OCI-LY1 (cell line): ENCODE measurements at regions not wholly inside any gene's neighbourhood (a gene's known extent, or its start where the extent isn't known, plus 50 kb on each side); places are given as distances from the start of the nearest gene placed in this dataset.

Source experiments
- H2AFZ ChIP-seq: fragments of 200-600 bp; sonication (generic), shearing (Covaris generic); 2 replicates; pipeline ENCODE4 v1.6.0; 2014; ENCODE audit warnings: antibody characterized with exemption, mild to moderate bottlenecking, low read length
- H3F3A ChIP-seq: fragments of 200-600 bp; sonication (generic), shearing (Covaris generic); 2 replicates; pipeline ENCODE4 v1.6.0; 2014; ENCODE audit warnings: mild to moderate bottlenecking, antibody characterized with exemption, low read length, moderate library complexity; ENCODE audit not compliant: insufficient read depth
- H3K27ac ChIP-seq: fragments of 200-600 bp; sonication (generic); 2 replicates; pipeline ENCODE4 v1.5.1; 2014; ENCODE audit warnings: low read length, mixed run types, mild to moderate bottlenecking, low read depth; ENCODE audit not compliant: poor library complexity, severe bottlenecking
- H3K27me3 ChIP-seq: fragments of 200-600 bp; sonication (generic); 2 replicates; pipeline ENCODE4 v1.6.0; 2014; ENCODE audit warnings: antibody characterized with exemption, mild to moderate bottlenecking, low read length, moderate library complexity; ENCODE audit not compliant: insufficient read depth
- H3K36me3 ChIP-seq: fragments of 200-600 bp; sonication (generic); 2 replicates; pipeline ENCODE4 v1.6.1; 2014; ENCODE audit warnings: mild to moderate bottlenecking, antibody characterized with exemption, low read length, moderate library complexity, mixed read lengths; ENCODE audit not compliant: insufficient read depth
- H3K4me1 ChIP-seq: fragments of 200-600 bp; sonication (generic); 2 replicates; pipeline ENCODE4 v1.5.1; 2014; ENCODE audit warnings: mild to moderate bottlenecking, low read length, moderate library complexity; ENCODE audit not compliant: insufficient read depth, severe bottlenecking
- H3K4me2 ChIP-seq: fragments of 200-600 bp; sonication (generic), shearing (Covaris generic); 2 replicates; pipeline ENCODE4 v1.6.1; 2014; ENCODE audit warnings: low read length
- H3K4me3 ChIP-seq: fragments of 200-600 bp; sonication (generic); 2 replicates; pipeline ENCODE4 v1.5.1; 2014; ENCODE audit warnings: low read length, low read depth, mild to moderate bottlenecking, mixed read lengths; ENCODE audit not compliant: poor library complexity, severe bottlenecking
- H3K79me2 ChIP-seq: fragments of 200-600 bp; shearing (Covaris generic); 2 replicates; pipeline ENCODE4 v1.6.1; 2016; ENCODE audit warnings: mixed run types, low read length, mixed read lengths; ENCODE audit not compliant: insufficient read depth
- H3K9ac ChIP-seq: fragments of 200-600 bp; sonication (generic), shearing (Covaris generic); 2 replicates; pipeline ENCODE4 v1.6.1; 2014; ENCODE audit warnings: mild to moderate bottlenecking, low read length, mixed read lengths
- H3K9me2 ChIP-seq: fragments of 200-600 bp; sonication (generic), shearing (Covaris generic); 2 replicates; pipeline ENCODE4 v1.6.1; 2014; ENCODE audit warnings: low read depth, mild to moderate bottlenecking, low read length, mixed read lengths
- H3K9me3 ChIP-seq: fragments of 200-600 bp; shearing (Covaris generic); 2 replicates; pipeline ENCODE4 v1.6.1; 2014; ENCODE audit warnings: low read length, mixed read lengths
- H4K20me1 ChIP-seq: fragments of 200-600 bp; sonication (generic), shearing (Covaris generic); 2 replicates; pipeline ENCODE4 v1.6.0; 2016; ENCODE audit warnings: mild to moderate bottlenecking, low read length; ENCODE audit not compliant: insufficient read depth
- EZH2 ChIP-seq: fragments of 200-600 bp; sonication (generic), shearing (Covaris generic); IDR thresholded peaks from 2 replicates; pipeline ENCODE4 v1.8.0; 2017; ENCODE audit warnings: borderline replicate concordance, mixed run types, mild to moderate bottlenecking, antibody characterized with exemption, low read length, moderate library complexity, mixed read lengths
- TF ChIP-seq, protein P1 (sequence below): fragments of 200-600 bp; sonication (generic), shearing (Covaris generic); IDR thresholded peaks from 2 replicates; pipeline ENCODE4 v1.5.1; 2017; ENCODE audit warnings: mild to moderate bottlenecking, antibody characterized with exemption, low read length, moderate library complexity, mixed read lengths

DNA sequence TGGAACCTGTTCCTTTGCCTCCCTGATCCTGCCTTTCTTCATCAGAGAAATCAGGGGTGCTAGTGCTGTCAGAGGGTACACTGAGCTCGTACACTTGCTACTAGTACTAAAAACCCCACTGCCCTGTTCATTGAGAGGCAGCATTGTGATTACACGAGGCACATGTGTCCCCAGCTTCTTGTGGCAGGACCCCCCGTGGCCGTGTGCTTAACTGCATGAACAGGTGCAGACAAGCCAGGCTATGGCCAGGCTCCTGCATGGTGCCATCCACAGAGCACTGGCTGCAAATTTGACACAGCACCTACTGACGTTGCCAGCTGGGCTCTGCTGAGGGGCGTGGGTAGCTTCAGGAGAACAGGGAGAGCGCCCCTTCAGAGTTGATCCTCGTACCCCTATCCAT, 248.4 kb downstream of the GLI2 start:
- no peak for TF ChIP-seq EZH2
- TF ChIP-seq, protein P1, sequence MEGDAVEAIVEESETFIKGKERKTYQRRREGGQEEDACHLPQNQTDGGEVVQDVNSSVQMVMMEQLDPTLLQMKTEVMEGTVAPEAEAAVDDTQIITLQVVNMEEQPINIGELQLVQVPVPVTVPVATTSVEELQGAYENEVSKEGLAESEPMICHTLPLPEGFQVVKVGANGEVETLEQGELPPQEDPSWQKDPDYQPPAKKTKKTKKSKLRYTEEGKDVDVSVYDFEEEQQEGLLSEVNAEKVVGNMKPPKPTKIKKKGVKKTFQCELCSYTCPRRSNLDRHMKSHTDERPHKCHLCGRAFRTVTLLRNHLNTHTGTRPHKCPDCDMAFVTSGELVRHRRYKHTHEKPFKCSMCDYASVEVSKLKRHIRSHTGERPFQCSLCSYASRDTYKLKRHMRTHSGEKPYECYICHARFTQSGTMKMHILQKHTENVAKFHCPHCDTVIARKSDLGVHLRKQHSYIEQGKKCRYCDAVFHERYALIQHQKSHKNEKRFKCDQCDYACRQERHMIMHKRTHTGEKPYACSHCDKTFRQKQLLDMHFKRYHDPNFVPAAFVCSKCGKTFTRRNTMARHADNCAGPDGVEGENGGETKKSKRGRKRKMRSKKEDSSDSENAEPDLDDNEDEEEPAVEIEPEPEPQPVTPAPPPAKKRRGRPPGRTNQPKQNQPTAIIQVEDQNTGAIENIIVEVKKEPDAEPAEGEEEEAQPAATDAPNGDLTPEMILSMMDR: no peak
- no peaks in the 10 kb centered on the region for H3K4me1 ChIP-seq
- H3K9me2 ChIP-seq: no peaks in the 10 kb centered on the region
- H4K20me1 ChIP-seq: no peaks in the 10 kb centered on the region
- no peaks in the 10 kb centered on the region for H3K36me3 ChIP-seq
- no peaks in the 10 kb centered on the region for H3K79me2 ChIP-seq
- no peak overlapping the region for H3K27ac ChIP-seq
- no peak overlapping the region for H2AFZ ChIP-seq
- no peaks in the 10 kb centered on the region for H3K9me3 ChIP-seq
- H3K4me2 ChIP-seq: no peak overlapping the region
- H3K27me3 ChIP-seq: no peaks in the 10 kb centered on the region
- H3F3A ChIP-seq: no peaks in the 10 kb centered on the region
- H3K4me3 ChIP-seq: no peak overlapping the region
- no peak overlapping the region for H3K9ac ChIP-seq

GRCh38 chr2:120984452-120985173, 248.9 kb downstream of the GLI2 start:
- H3K36me3 ChIP-seq: no peaks in the 10 kb centered on the region
- H3K9ac ChIP-seq: no peak overlapping the region
- H3K4me3 ChIP-seq: no peak overlapping the region
- H2AFZ ChIP-seq: no peak overlapping the region
- no peaks in the 10 kb centered on the region for H3F3A ChIP-seq
- no peak for TF ChIP-seq EZH2
- TF ChIP-seq, protein P1: no peak
- no peaks in the 10 kb centered on the region for H3K9me2 ChIP-seq
- no peaks in the 10 kb centered on the region for H3K79me2 ChIP-seq
- no peaks in the 10 kb centered on the region for H4K20me1 ChIP-seq
- no peaks in the 10 kb centered on the region for H3K4me1 ChIP-seq
- H3K4me2 ChIP-seq: no peak overlapping the region
- no peak overlapping the region for H3K27ac ChIP-seq
- H3K27me3 ChIP-seq: no peaks in the 10 kb centered on the region
- no peaks in the 10 kb centered on the region for H3K9me3 ChIP-seq

- H2AFZ ChIP-seq: no peak overlapping the region
- H3K79me2 ChIP-seq: no peaks in the 10 kb centered on the region
- no peaks in the 10 kb centered on the region for H3K9me2 ChIP-seq
- H3F3A ChIP-seq: no peaks in the 10 kb centered on the region
- H3K4me2 ChIP-seq: no peak overlapping the region
- no peaks in the 10 kb centered on the region for H3K36me3 ChIP-seq
- H3K27me3 ChIP-seq: no peaks in the 10 kb centered on the region
- H3K4me1 ChIP-seq: no peaks in the 10 kb centered on the region
- H3K9ac ChIP-seq: no peak overlapping the region
- TF ChIP-seq EZH2: no peak
- TF ChIP-seq, protein P1: no peak
- H3K27ac ChIP-seq: no peak overlapping the region
- H3K4me3 ChIP-seq: no peak overlapping the region
- H4K20me1 ChIP-seq: no peaks in the 10 kb centered on the region
- no peaks in the 10 kb centered on the region for H3K9me3 ChIP-seq
Measured at GRCh38 chr2:120985174-120985996, 249.7 kb downstream of the GLI2 start.
